DMS53 (cell line): ENCODE measurements at regions not wholly inside any gene's neighbourhood (a gene's known extent, or its start where the extent isn't known, plus 50 kb on each side); places are given as distances from the start of the nearest gene placed in this dataset.
"Not testable (repeated sequence)": the region's sequence is repeated elsewhere in the genome, so short reads cannot be mapped to it uniquely, and the experiment has no call there.

Source experiments
- DNase-seq: peaks from one replicate; lab custom pipeline; 2025; lab: John Stamatoyannopoulos, UW

GRCh38 chr12:54713876-54714275, 65.7 kb upstream of the DCD start:
- not testable (repeated sequence) for DNase-seq

GRCh38 chr12:54711669-54712068, 63.5 kb upstream of the DCD start:
- no peak for DNase-seq

- DNase-seq: no peak
These were observed 60.7 kb upstream of the DCD start for GRCh38 chr12:54708826-54709225.

- DNase-seq: no peak
These were observed 56.0 kb upstream of the DCD start for GRCh38 chr12:54704202-54704601.

- DNase-seq: peak; percentile 78
These were observed 53.9 kb upstream of the DCD start for GRCh38 chr12:54701940-54702592.

- DNase-seq: no peak
These were observed 52.7 kb upstream of the DCD start for GRCh38 chr12:54700849-54701248.

GRCh38 chr12:54700301-54700700, 52.1 kb upstream of the DCD start:
- DNase-seq: peak; percentile 39
